ENCODE measurements at regions not wholly inside any gene's neighbourhood (a gene's known extent, or its start where the extent isn't known, plus 50 kb on each side); places are given as distances from the start of the nearest gene placed in this dataset.

GRCh38 chr16:9186061-9186460 lies 94.6 kb downstream of the HAPSTR1 start:
- no peaks in the 10 kb centered on the region for H3K27me3 Mint-ChIP-seq (ENCODE audit: low read depth)
- POLR2A ChIA-PET = no interaction called here

GRCh38 chr16:9188721-9189120 lies 97.3 kb downstream of the HAPSTR1 start:
- ATAC-seq = no peak
- POLR2A ChIA-PET = no interaction called here
- Mint-ChIP-seq H3K36me3 (peaks cover 6% of the 10 kb centered on the region; the same call in 1 of the 2 replicates), H3K27ac (no peak overlapping the region), H3K4me3 (no peak overlapping the region), H3K9me3 (peaks cover 13% of the 10 kb centered on the region), H3K4me1 (0 out of 2 replicates have a peak, but pooled peaks cover 5% of the 10 kb centered on the region), H3K27me3 (ENCODE audit: low read depth) (no peaks in the 10 kb centered on the region)
- DNase-seq (ENCODE audit: low spot score) = no peak
- CTCF ChIA-PET = interaction anchor here (0.5 kb wide), 1 partner anchor 30 kb away, joined by 4 read pairs; no protein-coding TSS in a partner anchor
- TF ChIP-seq USF1 (CRISPR knock-in tag; IDR thresholded peaks at IDR 0.05) (no peak), ELF4 (CRISPR knock-in tag; IDR thresholded peaks at IDR 0.05; ENCODE audit: low read depth) (no peak), HMGXB4 (CRISPR knock-in tag; IDR thresholded peaks at IDR 0.05) (no peak), E2F5 (CRISPR knock-in tag; IDR thresholded peaks at IDR 0.05) (no peak), NR3C1 (CRISPR knock-in tag; conservative IDR thresholded peaks at IDR 0.05; ENCODE audit: low read depth) (no peak)

More at GRCh38 chr16:9186061-9186460, 94.6 kb downstream of the HAPSTR1 start:
- 0 out of 2 replicates have a peak, but pooled peaks cover 5% of the 10 kb centered on the region for H3K4me1 Mint-ChIP-seq
- no peak overlapping the region for H3K27ac Mint-ChIP-seq
- DNase-seq (ENCODE audit: low spot score) (no peak), ATAC-seq (no peak)
- H3K36me3 Mint-ChIP-seq = peaks cover 6% of the 10 kb centered on the region; the same call in 1 of the 2 replicates
- no peak overlapping the region for H3K4me3 Mint-ChIP-seq
- no peak for TF ChIP-seq CDX4 (CRISPR knock-in tag; IDR thresholded peaks at IDR 0.05; ENCODE audit: borderline replicate concordance)
- peaks cover 22% of the 10 kb centered on the region for H3K9me3 Mint-ChIP-seq
- CTCF ChIA-PET = no interaction called here

GRCh38 chr16:9191274-9191850 lies 99.9 kb downstream of the HAPSTR1 start:
- ATAC-seq (no peak), DNase-seq (ENCODE audit: low spot score) (no peak)
- no peaks in the 10 kb centered on the region for H3K27me3 Mint-ChIP-seq (ENCODE audit: low read depth)
- CTCF ChIA-PET = no interaction called here
- POLR2A ChIA-PET = no interaction called here
- no peak overlapping the region for H3K27ac Mint-ChIP-seq
- H3K9me3 Mint-ChIP-seq = peaks cover 5% of the 10 kb centered on the region
- TF ChIP-seq NFYB (CRISPR knock-in tag; conservative IDR thresholded peaks at IDR 0.05; ENCODE audit: low read depth) (no peak), JAZF1 (CRISPR knock-in tag; IDR thresholded peaks at IDR 0.05) (no peak), NR1H2 (CRISPR knock-in tag; IDR thresholded peaks at IDR 0.05) (no peak), FOXJ3 (CRISPR knock-in tag; IDR thresholded peaks at IDR 0.05; ENCODE audit: borderline replicate concordance) (no peak), ZBTB43 (CRISPR knock-in tag; IDR thresholded peaks at IDR 0.05) (no peak)
- H3K4me3 Mint-ChIP-seq = no peak overlapping the region
- no peaks in the 10 kb centered on the region for H3K36me3 Mint-ChIP-seq
- 0 out of 2 replicates have a peak, but pooled peaks cover 5% of the 10 kb centered on the region for H3K4me1 Mint-ChIP-seq

GRCh38 chr16:9192746-9193145 lies 101.3 kb downstream of the HAPSTR1 start:
- Mint-ChIP-seq H3K9me3 (peaks cover 5% of the 10 kb centered on the region), H3K36me3 (no peaks in the 10 kb centered on the region), H3K27ac (no peak overlapping the region), H3K27me3 (ENCODE audit: low read depth) (no peaks in the 10 kb centered on the region), H3K4me1 (0 out of 2 replicates have a peak, but pooled peaks cover 5% of the 10 kb centered on the region), H3K4me3 (no peak overlapping the region)
- POLR2A ChIA-PET = no interaction called here
- ATAC-seq = no peak
- CTCF ChIA-PET = no interaction called here
- DNase-seq (ENCODE audit: low spot score) = no peak
- no peak for TF ChIP-seq CBFB (CRISPR knock-in tag; IDR thresholded peaks at IDR 0.05; ENCODE audit: low read depth)
- TF ChIP-seq NFYB (CRISPR knock-in tag; conservative IDR thresholded peaks at IDR 0.05; ENCODE audit: low read depth) = no peak
- no peak for TF ChIP-seq FOXJ3 (CRISPR knock-in tag; IDR thresholded peaks at IDR 0.05; ENCODE audit: borderline replicate concordance)
- no peak for TF ChIP-seq AR (CRISPR knock-in tag; IDR thresholded peaks at IDR 0.05)
- TF ChIP-seq ZNF425 (CRISPR knock-in tag; conservative IDR thresholded peaks at IDR 0.05) = no peak
- no peak for TF ChIP-seq PREB (CRISPR knock-in tag; IDR thresholded peaks at IDR 0.05; ENCODE audit: borderline replicate concordance)
- TF ChIP-seq ZNF121 (CRISPR knock-in tag; IDR thresholded peaks at IDR 0.05) = no peak

Measured in WTC11 (cell line).